Peyer's patch (tissue), 4 donors: ENCODE measurements at regions not wholly inside any gene's neighbourhood (a gene's known extent, or its start where the extent isn't known, plus 50 kb on each side); places are given as distances from the start of the nearest gene placed in this dataset.

ENCODE experiments used
- DNase-seq, 3 donors: peaks; one replicate each; pipeline ENCODE4 v3.0.0-alpha.2; 2017 to 2019
- H3K27ac ChIP-seq, 4 donors: fragments of 200-600 bp; sonication (generic); one replicate each; pipeline ENCODE4 v1.5.1; 2016 to 2019
- H3K27me3 ChIP-seq, 2 donors: fragments of 200-600 bp; sonication (generic); one replicate each; pipeline ENCODE4 v1.5.1; 2019
- H3K36me3 ChIP-seq, 3 donors: fragments of 200-600 bp; sonication (generic); one replicate each; pipeline ENCODE4 v1.5.1; 2016 to 2019
- H3K4me1 ChIP-seq, 4 donors: fragments of 200-600 bp; sonication (generic); one replicate each; pipeline ENCODE4 v1.5.1; 2016 to 2019
- H3K4me3 ChIP-seq, 4 donors: fragments of 200-600 bp; sonication (generic); 1 replicate in 3 of 4; 2 replicates in 1 of 4; pipeline ENCODE4 v1.5.1; 2016 to 2019; ENCODE audit warnings: mild to moderate bottlenecking in 1 of 4
- H3K9me3 ChIP-seq, 4 donors: fragments of 200-600 bp; sonication (generic); one replicate each; pipeline ENCODE4 v1.5.1; 2016 to 2019; ENCODE audit warnings: mild to moderate bottlenecking in 1 of 4
- POLR2A ChIP-seq, 2 donors: fragments of 450-650 bp; IDR thresholded peaks; one replicate each; pipeline ENCODE4 v1.5.1; 2017; ENCODE audit warnings: antibody characterized with exemption in 2 of 2, mild to moderate bottlenecking in 2 of 2, moderate library complexity in 2 of 2
- TF ChIP-seq, protein P1 (sequence below), 6 experiments: fragments of 450-650 bp in 4 of 6; fragments of 200-600 bp in 2 of 6; sonication (generic) in 1 of 6; IDR thresholded peaks; one replicate each; pipeline ENCODE4 v1.5.1; 2017 to 2019; ENCODE audit warnings: antibody characterized with exemption in 6 of 6, mild to moderate bottlenecking in 3 of 6, moderate library complexity in 1 of 6

DNA sequence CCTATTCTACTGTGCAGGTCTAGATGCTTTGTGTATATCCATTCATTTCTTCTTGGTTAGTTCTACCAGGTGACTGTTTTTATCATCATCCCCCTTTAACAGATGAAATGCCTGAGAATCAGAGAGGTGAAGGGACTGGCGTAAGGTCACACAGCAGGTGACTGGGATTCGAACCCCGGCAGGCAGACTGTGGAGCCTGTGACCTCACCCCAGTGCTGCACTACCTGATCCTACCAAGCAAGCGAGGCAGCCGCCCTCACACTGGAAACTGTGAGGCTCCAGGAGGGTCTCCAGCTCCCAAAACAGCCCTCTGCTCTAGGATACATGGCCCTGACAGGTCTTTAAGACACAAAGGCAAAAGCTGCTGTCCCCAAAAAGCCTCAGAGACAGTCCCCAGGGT lies 91.7 kb downstream of the CHST1 start:
- Histone ChIP-seq H3K4me1 (no peaks in the 10 kb centered on the region), H3K9me3 (no peaks in the 10 kb centered on the region), H3K27me3 (no peaks in the 10 kb centered on the region), H3K4me3 (no peak overlapping the region), H3K27ac (no peak overlapping the region), H3K36me3 (no peaks in the 10 kb centered on the region)
- TF ChIP-seq POLR2A (IDR thresholded peaks at IDR 0.05): no peak
- TF ChIP-seq, protein P1, sequence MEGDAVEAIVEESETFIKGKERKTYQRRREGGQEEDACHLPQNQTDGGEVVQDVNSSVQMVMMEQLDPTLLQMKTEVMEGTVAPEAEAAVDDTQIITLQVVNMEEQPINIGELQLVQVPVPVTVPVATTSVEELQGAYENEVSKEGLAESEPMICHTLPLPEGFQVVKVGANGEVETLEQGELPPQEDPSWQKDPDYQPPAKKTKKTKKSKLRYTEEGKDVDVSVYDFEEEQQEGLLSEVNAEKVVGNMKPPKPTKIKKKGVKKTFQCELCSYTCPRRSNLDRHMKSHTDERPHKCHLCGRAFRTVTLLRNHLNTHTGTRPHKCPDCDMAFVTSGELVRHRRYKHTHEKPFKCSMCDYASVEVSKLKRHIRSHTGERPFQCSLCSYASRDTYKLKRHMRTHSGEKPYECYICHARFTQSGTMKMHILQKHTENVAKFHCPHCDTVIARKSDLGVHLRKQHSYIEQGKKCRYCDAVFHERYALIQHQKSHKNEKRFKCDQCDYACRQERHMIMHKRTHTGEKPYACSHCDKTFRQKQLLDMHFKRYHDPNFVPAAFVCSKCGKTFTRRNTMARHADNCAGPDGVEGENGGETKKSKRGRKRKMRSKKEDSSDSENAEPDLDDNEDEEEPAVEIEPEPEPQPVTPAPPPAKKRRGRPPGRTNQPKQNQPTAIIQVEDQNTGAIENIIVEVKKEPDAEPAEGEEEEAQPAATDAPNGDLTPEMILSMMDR (IDR thresholded peaks at IDR 0.05): no peak
- DNase-seq: no peak

DNA sequence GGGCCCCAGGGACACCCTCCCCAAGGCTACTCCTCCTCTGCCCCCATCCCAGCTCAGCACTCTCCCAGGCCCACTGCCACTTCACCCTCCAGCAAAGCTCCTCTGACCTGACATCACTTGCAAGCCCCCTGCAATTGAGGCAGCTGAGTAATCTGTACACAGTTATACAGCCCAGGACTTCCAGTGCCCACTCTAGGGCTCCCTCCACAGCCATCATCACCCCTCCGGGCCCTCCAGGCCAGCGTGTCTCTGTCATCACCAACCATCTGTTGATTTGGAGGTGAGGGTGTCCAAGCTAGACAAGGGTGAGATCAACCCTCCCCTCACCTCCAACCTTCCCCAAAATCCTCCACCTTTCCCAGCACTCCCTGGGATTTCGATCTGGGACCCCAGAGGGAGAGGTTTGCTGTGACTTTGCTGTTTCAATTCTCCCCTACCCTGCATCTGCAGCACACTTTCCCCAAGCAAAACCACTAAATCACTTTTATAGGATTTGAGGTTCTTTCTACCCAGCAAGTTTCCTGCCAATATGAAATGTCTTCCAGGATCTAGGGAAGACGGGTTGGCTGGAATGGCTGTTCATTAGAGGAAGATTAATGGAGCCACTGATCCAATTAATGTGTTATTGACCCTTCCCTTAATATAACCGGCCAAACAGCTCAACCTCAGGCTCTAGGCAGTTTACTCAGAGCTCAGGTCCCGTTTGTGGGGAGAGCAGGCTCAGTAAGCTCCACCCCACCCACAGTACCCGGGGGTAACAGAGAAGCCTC lies 92.9 kb downstream of the CHST1 start:
- no peak for DNase-seq
- H3K27me3 ChIP-seq: no peaks in the 10 kb centered on the region
- no peaks in the 10 kb centered on the region for H3K36me3 ChIP-seq
- H3K4me3 ChIP-seq: no peak overlapping the region
- H3K4me1 ChIP-seq: no peaks in the 10 kb centered on the region
- TF ChIP-seq, protein P1 (IDR thresholded peaks at IDR 0.05): no peak
- TF ChIP-seq POLR2A (IDR thresholded peaks at IDR 0.05): no peak
- no peaks in the 10 kb centered on the region for H3K9me3 ChIP-seq
- no peak overlapping the region for H3K27ac ChIP-seq

DNA sequence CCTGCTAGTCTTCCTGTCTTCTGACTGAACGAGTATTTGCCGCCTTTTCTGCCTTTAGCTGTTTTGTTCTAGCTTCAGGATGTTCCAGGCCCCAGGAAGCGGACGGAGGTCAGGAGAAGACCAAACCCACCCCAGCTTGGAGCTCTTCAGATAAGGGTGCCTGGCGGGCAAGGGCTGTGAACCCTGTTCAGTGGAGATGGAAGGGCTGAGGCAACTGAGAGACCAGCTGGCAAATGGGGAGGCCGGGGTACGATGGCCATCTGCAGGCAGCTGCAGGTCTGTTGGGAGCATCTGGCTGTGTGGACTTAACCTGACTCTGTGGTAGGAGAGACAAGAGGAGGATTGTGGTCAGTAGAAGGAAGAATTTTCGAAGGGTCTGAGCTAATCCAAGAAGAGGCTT lies 95.6 kb downstream of the CHST1 start:
- no peak for TF ChIP-seq POLR2A (IDR thresholded peaks at IDR 0.05)
- TF ChIP-seq, protein P1 (IDR thresholded peaks at IDR 0.05): no peak
- DNase-seq: no peak

GRCh38 chr11:45568049-45568448 lies 97.4 kb downstream of the CHST1 start:
- Histone ChIP-seq H3K4me3 (no peak overlapping the region), H3K36me3 (no peaks in the 10 kb centered on the region), H3K4me1 (no peaks in the 10 kb centered on the region), H3K27ac (no peak overlapping the region), H3K9me3 (no peaks in the 10 kb centered on the region), H3K27me3 (no peaks in the 10 kb centered on the region)
- TF ChIP-seq, protein P1 (IDR thresholded peaks at IDR 0.05): no peak
- no peak for TF ChIP-seq POLR2A (IDR thresholded peaks at IDR 0.05)
- no peak for DNase-seq

More for the DNA sequence above, 95.6 kb downstream of the CHST1 start:
- Histone ChIP-seq H3K27me3 (no peaks in the 10 kb centered on the region), H3K9me3 (no peaks in the 10 kb centered on the region), H3K4me1 (no peaks in the 10 kb centered on the region), H3K27ac (no peak overlapping the region), H3K4me3 (no peak overlapping the region), H3K36me3 (no peaks in the 10 kb centered on the region)

- no peaks in the 10 kb centered on the region for H3K9me3 ChIP-seq
- no peak for TF ChIP-seq POLR2A (IDR thresholded peaks at IDR 0.05)
- TF ChIP-seq, protein P1 (IDR thresholded peaks at IDR 0.05): no peak
- no peak for DNase-seq
- H3K27me3 ChIP-seq: no peaks in the 10 kb centered on the region
- H3K4me1 ChIP-seq: no peaks in the 10 kb centered on the region
- no peak overlapping the region for H3K27ac ChIP-seq
- no peaks in the 10 kb centered on the region for H3K36me3 ChIP-seq
- H3K4me3 ChIP-seq: no peak overlapping the region
Observed at GRCh38 chr11:45565446-45565988, 99.9 kb downstream of the CHST1 start.
